ENCODE measurements at regions not wholly inside any gene's neighbourhood (a gene's known extent, or its start where the extent isn't known, plus 50 kb on each side); places are given as distances from the start of the nearest gene placed in this dataset.

GRCh38 chr1:219757890-219758289, 145.0 kb upstream of the ZC3H11B start:
- H3K36me3 ChIP-seq, result no peaks in the 10 kb centered on the region
- intact Hi-C loops (cut with DNase I), result no loop called here
- no peaks in the 10 kb centered on the region for H3K9me3 ChIP-seq
- DNase-seq (ENCODE audit: low spot score in 2 of 2), result no peak
- H3K4me1 ChIP-seq, result no peaks in the 10 kb centered on the region
- no peaks in the 10 kb centered on the region for H3K27me3 ChIP-seq
- no peak for TF ChIP-seq CTCF (IDR thresholded peaks at IDR 0.05)
- H3K4me3 ChIP-seq, result no peak overlapping the region
- H3K27ac ChIP-seq, result no peak overlapping the region

GRCh38 chr1:219755234-219755633, 142.3 kb upstream of the ZC3H11B start:
- no peaks in the 10 kb centered on the region for H3K27me3 ChIP-seq
- no peak overlapping the region for H3K4me3 ChIP-seq
- H3K27ac ChIP-seq, result no peak overlapping the region
- intact Hi-C loops (cut with DNase I), result no loop called here
- H3K36me3 ChIP-seq, result no peaks in the 10 kb centered on the region
- H3K4me1 ChIP-seq, result no peaks in the 10 kb centered on the region
- H3K9me3 ChIP-seq, result no peaks in the 10 kb centered on the region
- DNase-seq (ENCODE audit: low spot score in 2 of 2), result no peak
- TF ChIP-seq CTCF (IDR thresholded peaks at IDR 0.05), result no peak

- no peaks in the 10 kb centered on the region for H3K4me1 ChIP-seq
- intact Hi-C loops (cut with DNase I), result no loop called here
Observed at GRCh38 chr1:219754767-219755166, 141.9 kb upstream of the ZC3H11B start.

GRCh38 chr1:219753914-219754313, 141.0 kb upstream of the ZC3H11B start:
- no peaks in the 10 kb centered on the region for H3K27me3 ChIP-seq
- no peak overlapping the region for H3K27ac ChIP-seq
- TF ChIP-seq CTCF (IDR thresholded peaks at IDR 0.05), result no peak
- no peaks in the 10 kb centered on the region for H3K9me3 ChIP-seq
- intact Hi-C loops (cut with DNase I), result no loop called here
- DNase-seq (ENCODE audit: low spot score in 2 of 2), result no peak
- H3K36me3 ChIP-seq, result no peaks in the 10 kb centered on the region
- H3K4me3 ChIP-seq, result no peak overlapping the region
- no peaks in the 10 kb centered on the region for H3K4me1 ChIP-seq

More at GRCh38 chr1:219754767-219755166, 141.9 kb upstream of the ZC3H11B start:
- no peak for TF ChIP-seq CTCF (IDR thresholded peaks at IDR 0.05)
- Histone ChIP-seq H3K36me3 (no peaks in the 10 kb centered on the region), H3K27me3 (no peaks in the 10 kb centered on the region), H3K9me3 (no peaks in the 10 kb centered on the region), H3K27ac (no peak overlapping the region), H3K4me3 (no peak overlapping the region)
- no peak for DNase-seq (ENCODE audit: low spot score in 2 of 2)

GRCh38 chr1:219752645-219753044, 139.7 kb upstream of the ZC3H11B start:
- Histone ChIP-seq H3K36me3 (no peaks in the 10 kb centered on the region), H3K4me1 (no peaks in the 10 kb centered on the region), H3K4me3 (no peak overlapping the region), H3K9me3 (no peaks in the 10 kb centered on the region), H3K27me3 (no peaks in the 10 kb centered on the region), H3K27ac (no peak overlapping the region)
- no peak for DNase-seq (ENCODE audit: low spot score in 2 of 2)
- TF ChIP-seq CTCF (IDR thresholded peaks at IDR 0.05), result no peak
- intact Hi-C loops (cut with DNase I), result no loop called here

- Histone ChIP-seq H3K27me3 (no peaks in the 10 kb centered on the region), H3K27ac (no peak overlapping the region), H3K4me3 (no peak overlapping the region), H3K4me1 (no peaks in the 10 kb centered on the region), H3K9me3 (no peaks in the 10 kb centered on the region), H3K36me3 (no peaks in the 10 kb centered on the region)
- intact Hi-C loops (cut with DNase I), result no loop called here
- no peak for DNase-seq (ENCODE audit: low spot score in 2 of 2)
- no peak for TF ChIP-seq CTCF (IDR thresholded peaks at IDR 0.05)
Observed at GRCh38 chr1:219751870-219752507, 139.1 kb upstream of the ZC3H11B start.
